NCI-H2081 treated with DMSO at 0.1 percent for 48 hours (cell line): ENCODE measurements at regions not wholly inside any gene's neighbourhood (a gene's known extent, or its start where the extent isn't known, plus 50 kb on each side); places are given as distances from the start of the nearest gene placed in this dataset.
"Not testable (repeated sequence)": the region's sequence is repeated elsewhere in the genome, so short reads cannot be mapped to it uniquely, and the experiment has no call there.

Source experiments
- DNase-seq: peaks from one replicate; lab custom pipeline; 2025; lab: John Stamatoyannopoulos, UW

GRCh38 chr16:77066896-77067496 is 124.0 kb upstream of the MON1B start:
- DNase-seq, result no peak

- DNase-seq, result no peak
Observed at GRCh38 chr16:77067900-77068299, 123.1 kb upstream of the MON1B start.

- DNase-seq, result no peak
Observed at GRCh38 chr16:77068402-77068801, 122.6 kb upstream of the MON1B start.

GRCh38 chr16:77069929-77070328 is 121.1 kb upstream of the MON1B start:
- no peak for DNase-seq

GRCh38 chr16:77070683-77071082 is 120.3 kb upstream of the MON1B start:
- DNase-seq, result no peak

GRCh38 chr16:77076839-77077238 is 114.2 kb upstream of the MON1B start:
- DNase-seq, result no peak

GRCh38 chr16:77077256-77077922 is 113.6 kb upstream of the MON1B start:
- DNase-seq, result no peak

- DNase-seq, result no peak
Observed at GRCh38 chr16:77085981-77086380, 105.0 kb upstream of the MON1B start.

- no peak for DNase-seq
Observed at GRCh38 chr16:77090062-77090461, 100.9 kb upstream of the MON1B start.

GRCh38 chr16:77093309-77093708 is 97.7 kb upstream of the MON1B start:
- DNase-seq, result no peak

- no peak for DNase-seq
Observed at GRCh38 chr16:77093999-77094398, 97.0 kb upstream of the MON1B start.

GRCh38 chr16:77111056-77111565 is 79.9 kb upstream of the MON1B start:
- DNase-seq, result no peak

- no peak for DNase-seq
Observed at GRCh38 chr16:77112746-77113145, 78.2 kb upstream of the MON1B start.

- DNase-seq, result no peak
Observed at GRCh38 chr16:77113835-77114234, 77.2 kb upstream of the MON1B start.

- DNase-seq, result not testable (repeated sequence)
Observed at GRCh38 chr16:77114361-77114760, 76.6 kb upstream of the MON1B start.

GRCh38 chr16:77116856-77117255 is 74.1 kb upstream of the MON1B start:
- no peak for DNase-seq

GRCh38 chr16:77117707-77118106 is 73.3 kb upstream of the MON1B start:
- no peak for DNase-seq

GRCh38 chr16:77131398-77131797 is 59.6 kb upstream of the MON1B start:
- DNase-seq, result no peak

- no peak for DNase-seq
Observed at GRCh38 chr16:77132051-77132618, 58.9 kb upstream of the MON1B start.

GRCh38 chr16:77133706-77134105 is 57.3 kb upstream of the MON1B start:
- DNase-seq, result no peak

GRCh38 chr16:77137045-77137444 is 53.9 kb upstream of the MON1B start:
- no peak for DNase-seq
